ENCODE measurements at regions not wholly inside any gene's neighbourhood (a gene's known extent, or its start where the extent isn't known, plus 50 kb on each side); places are given as distances from the start of the nearest gene placed in this dataset.

- FAIRE-seq (no peak), DNase-seq (ENCODE audit: insufficient read length, low spot score) (no peak)
- no peak for TF ChIP-seq POLR2A (IDR thresholded peaks at IDR 0.05; ENCODE audit: low read depth, low read length)
These were observed 239.8 kb upstream of the EGLN3 start for GRCh38 chr14:34190717-34191116.

GRCh38 chr14:34189866-34190265 lies 239.0 kb upstream of the EGLN3 start:
- TF ChIP-seq POLR2A (IDR thresholded peaks at IDR 0.05; ENCODE audit: low read depth, low read length): no peak
- no peak for DNase-seq (ENCODE audit: insufficient read length, low spot score)
- no peak for FAIRE-seq

- DNase-seq (ENCODE audit: insufficient read length, low spot score): no peak
- TF ChIP-seq POLR2A (IDR thresholded peaks at IDR 0.05; ENCODE audit: low read depth, low read length): no peak
- FAIRE-seq: no peak
These were observed 236.7 kb upstream of the EGLN3 start for GRCh38 chr14:34187519-34188044.

- FAIRE-seq (no peak), DNase-seq (ENCODE audit: insufficient read length, low spot score) (no peak)
- no peak for TF ChIP-seq POLR2A (IDR thresholded peaks at IDR 0.05; ENCODE audit: low read depth, low read length)
These were observed 236.2 kb upstream of the EGLN3 start for GRCh38 chr14:34187061-34187460.

- no peak for DNase-seq (ENCODE audit: insufficient read length, low spot score)
- FAIRE-seq: no peak
- TF ChIP-seq POLR2A (IDR thresholded peaks at IDR 0.05; ENCODE audit: low read depth, low read length): no peak
These were observed 233.3 kb upstream of the EGLN3 start for GRCh38 chr14:34184126-34184525.

- FAIRE-seq (no peak), DNase-seq (ENCODE audit: insufficient read length, low spot score) (no peak)
- TF ChIP-seq POLR2A (IDR thresholded peaks at IDR 0.05; ENCODE audit: low read depth, low read length): no peak
These were observed 232.6 kb upstream of the EGLN3 start for GRCh38 chr14:34183478-34183877.

GRCh38 chr14:34181338-34181737 lies 230.5 kb upstream of the EGLN3 start:
- DNase-seq (ENCODE audit: insufficient read length, low spot score) (no peak), FAIRE-seq (no peak)
- TF ChIP-seq POLR2A (IDR thresholded peaks at IDR 0.05; ENCODE audit: low read depth, low read length): no peak

- DNase-seq (ENCODE audit: insufficient read length, low spot score): no peak
- no peak for TF ChIP-seq POLR2A (IDR thresholded peaks at IDR 0.05; ENCODE audit: low read depth, low read length)
- FAIRE-seq: no peak
These were observed 230.0 kb upstream of the EGLN3 start for GRCh38 chr14:34180869-34181268.

- TF ChIP-seq POLR2A (IDR thresholded peaks at IDR 0.05; ENCODE audit: low read depth, low read length): no peak
- FAIRE-seq (no peak), DNase-seq (ENCODE audit: insufficient read length, low spot score) (no peak)
These were observed 229.6 kb upstream of the EGLN3 start for GRCh38 chr14:34180434-34180833.

GRCh38 chr14:34179727-34180126 lies 228.9 kb upstream of the EGLN3 start:
- no peak for TF ChIP-seq POLR2A (IDR thresholded peaks at IDR 0.05; ENCODE audit: low read depth, low read length)
- FAIRE-seq (no peak), DNase-seq (ENCODE audit: insufficient read length, low spot score) (no peak)

GRCh38 chr14:34177466-34177865 lies 226.6 kb upstream of the EGLN3 start:
- DNase-seq (ENCODE audit: insufficient read length, low spot score) (no peak), FAIRE-seq (no peak)
- TF ChIP-seq POLR2A (IDR thresholded peaks at IDR 0.05; ENCODE audit: low read depth, low read length): no peak

- no peak for DNase-seq (ENCODE audit: insufficient read length, low spot score)
- TF ChIP-seq POLR2A (IDR thresholded peaks at IDR 0.05; ENCODE audit: low read depth, low read length): no peak
- no peak for FAIRE-seq
These were observed 224.7 kb upstream of the EGLN3 start for GRCh38 chr14:34175574-34175973.

GRCh38 chr14:34174973-34175372 lies 224.1 kb upstream of the EGLN3 start:
- DNase-seq (ENCODE audit: insufficient read length, low spot score) (no peak), FAIRE-seq (no peak)
- TF ChIP-seq POLR2A (IDR thresholded peaks at IDR 0.05; ENCODE audit: low read depth, low read length): no peak

- TF ChIP-seq POLR2A (IDR thresholded peaks at IDR 0.05; ENCODE audit: low read depth, low read length): no peak
- FAIRE-seq (no peak), DNase-seq (ENCODE audit: insufficient read length, low spot score) (no peak)
These were observed 223.0 kb upstream of the EGLN3 start for GRCh38 chr14:34173916-34174315.

GRCh38 chr14:34172550-34173368 lies 221.9 kb upstream of the EGLN3 start:
- FAIRE-seq (no peak), DNase-seq (ENCODE audit: insufficient read length, low spot score) (no peak)
- TF ChIP-seq POLR2A (IDR thresholded peaks at IDR 0.05; ENCODE audit: low read depth, low read length): no peak
